Fibroblast of lung (primary cell): ENCODE measurements at regions not wholly inside any gene's neighbourhood (a gene's known extent, or its start where the extent isn't known, plus 50 kb on each side); places are given as distances from the start of the nearest gene placed in this dataset.

Experiments used
- EZH2 ChIP-seq: IDR thresholded peaks from 2 replicates; pipeline ENCODE4 v1.5.1; 2012; ENCODE audit warnings: low read length, control low read depth, mild to moderate bottlenecking; ENCODE audit errors: missing control alignments
- TF ChIP-seq, protein P1 (sequence below), 2 donors: IDR thresholded peaks in 1 of 2; conservative IDR thresholded peaks in 1 of 2; 1 replicate in 1 of 2; 2 replicates in 1 of 2; pipeline ENCODE4 v1.5.1; 2011 to 2012; ENCODE audit warnings: low read length in 2 of 2, control low read depth in 1 of 2, inconsistent platforms in 1 of 2, low read depth in 1 of 2, mild to moderate bottlenecking in 1 of 2

DNA sequence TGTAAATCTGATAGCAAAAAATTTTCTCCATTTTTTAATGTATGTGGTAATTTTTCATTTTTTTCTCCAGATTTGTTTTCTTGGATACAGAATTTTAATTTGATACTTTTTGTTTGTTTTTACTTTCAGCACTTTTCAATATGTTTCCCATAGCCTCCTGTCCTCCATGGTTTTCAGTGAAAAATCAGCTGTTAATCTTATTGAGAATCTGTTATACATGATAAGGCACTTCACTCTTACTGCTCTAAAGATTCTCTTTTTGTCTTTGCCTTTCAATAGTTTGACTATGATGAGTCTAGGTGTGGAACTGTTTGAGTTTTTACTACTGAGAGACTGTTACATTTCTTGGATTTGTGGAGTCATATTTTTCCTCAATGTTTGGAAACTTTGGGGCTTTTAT, 455.7 kb upstream of the NUDT12 start:
- TF ChIP-seq, protein P1, sequence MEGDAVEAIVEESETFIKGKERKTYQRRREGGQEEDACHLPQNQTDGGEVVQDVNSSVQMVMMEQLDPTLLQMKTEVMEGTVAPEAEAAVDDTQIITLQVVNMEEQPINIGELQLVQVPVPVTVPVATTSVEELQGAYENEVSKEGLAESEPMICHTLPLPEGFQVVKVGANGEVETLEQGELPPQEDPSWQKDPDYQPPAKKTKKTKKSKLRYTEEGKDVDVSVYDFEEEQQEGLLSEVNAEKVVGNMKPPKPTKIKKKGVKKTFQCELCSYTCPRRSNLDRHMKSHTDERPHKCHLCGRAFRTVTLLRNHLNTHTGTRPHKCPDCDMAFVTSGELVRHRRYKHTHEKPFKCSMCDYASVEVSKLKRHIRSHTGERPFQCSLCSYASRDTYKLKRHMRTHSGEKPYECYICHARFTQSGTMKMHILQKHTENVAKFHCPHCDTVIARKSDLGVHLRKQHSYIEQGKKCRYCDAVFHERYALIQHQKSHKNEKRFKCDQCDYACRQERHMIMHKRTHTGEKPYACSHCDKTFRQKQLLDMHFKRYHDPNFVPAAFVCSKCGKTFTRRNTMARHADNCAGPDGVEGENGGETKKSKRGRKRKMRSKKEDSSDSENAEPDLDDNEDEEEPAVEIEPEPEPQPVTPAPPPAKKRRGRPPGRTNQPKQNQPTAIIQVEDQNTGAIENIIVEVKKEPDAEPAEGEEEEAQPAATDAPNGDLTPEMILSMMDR (conservative IDR thresholded peaks at IDR 0.05 in 1 of 2, IDR thresholded peaks at IDR 0.05 in 1 of 2; ENCODE audit: low read depth in 1 of 2, low read length in 2 of 2), result no peak
- TF ChIP-seq EZH2, result no peak
